AG04450 (cell line): ENCODE measurements at regions not wholly inside any gene's neighbourhood (a gene's known extent, or its start where the extent isn't known, plus 50 kb on each side); places are given as distances from the start of the nearest gene placed in this dataset.

Experiments used
- CTCF ChIA-PET: fragments of 300-600, 350-600 bp; formaldehyde crosslinking; extraction: SDS; loops from one replicate; lab custom pipeline; 2022; ENCODE audit warnings: antibody characterized with exemption, inconsistent platforms; lab: Charles Lee
- POLR2A ChIA-PET: fragments of 350-600 bp; formaldehyde crosslinking; extraction: SDS; loops from one replicate; lab custom pipeline; 2021; ENCODE audit warnings: antibody characterized with exemption, inconsistent platforms; lab: Yijun Ruan, JAX
- DNase-seq: peaks from one replicate; pipeline ENCODE4 v3.0.0-alpha.2; 2011; ENCODE audit warnings: low read depth, low spot score
- H3K27ac ChIP-seq: one replicate; pipeline ENCODE4 v1.5.1; 2012; ENCODE audit warnings: low read depth, low read length, control low read depth
- H3K27me3 ChIP-seq: one replicate; pipeline ENCODE4 v1.6.0; 2012; ENCODE audit warnings: low read length; ENCODE audit not compliant: control insufficient read depth, insufficient read depth
- H3K4me3 ChIP-seq: 2 replicates; pipeline ENCODE4 v1.5.1; 2011; ENCODE audit warnings: mild to moderate bottlenecking, low read depth, low read length, control low read depth
- H3K9me3 ChIP-seq: 2 replicates; pipeline ENCODE4 v1.5.1; 2012; ENCODE audit warnings: low read length; ENCODE audit not compliant: control insufficient read depth, insufficient read depth
- TF ChIP-seq, protein P1 (sequence below): IDR thresholded peaks from 2 replicates; pipeline ENCODE4 v1.5.1; 2011; ENCODE audit warnings: low read depth, low read length, control low read depth, inconsistent platforms

DNA sequence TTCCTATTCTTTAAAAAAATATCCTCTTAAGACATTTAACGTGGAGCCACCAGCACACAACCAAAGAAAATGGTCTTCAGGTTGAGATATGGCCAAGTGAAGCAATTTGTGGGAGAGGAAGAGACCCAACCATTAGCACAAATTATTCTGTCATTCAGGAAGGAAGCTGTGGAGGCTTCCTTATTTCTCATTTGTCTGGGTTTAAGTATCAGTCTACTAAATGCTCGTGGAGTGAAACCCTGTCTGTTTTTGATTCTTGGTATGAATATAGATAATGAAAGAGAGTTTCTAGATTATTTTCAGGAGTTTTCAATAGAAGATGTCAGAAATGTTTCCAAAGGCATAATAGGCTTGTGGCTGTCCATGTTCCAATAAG lies 125.1 kb downstream of the GPR65 start:
- no peak overlapping the region for H3K4me3 ChIP-seq

More for the DNA sequence above, 125.1 kb downstream of the GPR65 start:
- CTCF ChIA-PET = no interaction called here
- no peaks in the 10 kb centered on the region for H3K27me3 ChIP-seq
- TF ChIP-seq, protein P1, sequence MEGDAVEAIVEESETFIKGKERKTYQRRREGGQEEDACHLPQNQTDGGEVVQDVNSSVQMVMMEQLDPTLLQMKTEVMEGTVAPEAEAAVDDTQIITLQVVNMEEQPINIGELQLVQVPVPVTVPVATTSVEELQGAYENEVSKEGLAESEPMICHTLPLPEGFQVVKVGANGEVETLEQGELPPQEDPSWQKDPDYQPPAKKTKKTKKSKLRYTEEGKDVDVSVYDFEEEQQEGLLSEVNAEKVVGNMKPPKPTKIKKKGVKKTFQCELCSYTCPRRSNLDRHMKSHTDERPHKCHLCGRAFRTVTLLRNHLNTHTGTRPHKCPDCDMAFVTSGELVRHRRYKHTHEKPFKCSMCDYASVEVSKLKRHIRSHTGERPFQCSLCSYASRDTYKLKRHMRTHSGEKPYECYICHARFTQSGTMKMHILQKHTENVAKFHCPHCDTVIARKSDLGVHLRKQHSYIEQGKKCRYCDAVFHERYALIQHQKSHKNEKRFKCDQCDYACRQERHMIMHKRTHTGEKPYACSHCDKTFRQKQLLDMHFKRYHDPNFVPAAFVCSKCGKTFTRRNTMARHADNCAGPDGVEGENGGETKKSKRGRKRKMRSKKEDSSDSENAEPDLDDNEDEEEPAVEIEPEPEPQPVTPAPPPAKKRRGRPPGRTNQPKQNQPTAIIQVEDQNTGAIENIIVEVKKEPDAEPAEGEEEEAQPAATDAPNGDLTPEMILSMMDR = no peak
- DNase-seq = no peak
- POLR2A ChIA-PET = no interaction called here
- H3K9me3 ChIP-seq = peaks cover 3% of the 10 kb centered on the region
- H3K27ac ChIP-seq = no peak overlapping the region
